HUES48 (cell line): ENCODE measurements at regions not wholly inside any gene's neighbourhood (a gene's known extent, or its start where the extent isn't known, plus 50 kb on each side); places are given as distances from the start of the nearest gene placed in this dataset.
"Not testable (repeated sequence)": the region's sequence is repeated elsewhere in the genome, so short reads cannot be mapped to it uniquely, and the experiment has no call there.

ENCODE experiments used
- H3K27ac ChIP-seq: one replicate; pipeline ENCODE4 v1.7.0; 2013; ENCODE audit warnings: low read depth, low read length, inconsistent platforms
- H3K27me3 ChIP-seq: 2 replicates; pipeline ENCODE4 v1.6.1; 2013; ENCODE audit warnings: mild to moderate bottlenecking, low read length; ENCODE audit not compliant: control insufficient read depth, insufficient read depth
- H3K36me3 ChIP-seq: 2 replicates; pipeline ENCODE4 v1.6.1; 2013; ENCODE audit warnings: low read length; ENCODE audit not compliant: control insufficient read depth, insufficient read depth
- H3K4me1 ChIP-seq: 2 replicates; pipeline ENCODE4 v1.6.1; 2013; ENCODE audit warnings: mild to moderate bottlenecking, low read length; ENCODE audit not compliant: control insufficient read depth, insufficient read depth
- H3K4me3 ChIP-seq: 2 replicates; pipeline ENCODE4 v1.5.1; 2013; ENCODE audit warnings: mild to moderate bottlenecking, low read depth, low read length
- H3K9ac ChIP-seq: 2 replicates; pipeline ENCODE4 v1.6.1; 2013; ENCODE audit warnings: mild to moderate bottlenecking, low read depth, low read length, moderate library complexity
- H3K9me3 ChIP-seq: 2 replicates; pipeline ENCODE4 v1.6.1; 2013; ENCODE audit warnings: low read length; ENCODE audit not compliant: control insufficient read depth, insufficient read depth

DNA sequence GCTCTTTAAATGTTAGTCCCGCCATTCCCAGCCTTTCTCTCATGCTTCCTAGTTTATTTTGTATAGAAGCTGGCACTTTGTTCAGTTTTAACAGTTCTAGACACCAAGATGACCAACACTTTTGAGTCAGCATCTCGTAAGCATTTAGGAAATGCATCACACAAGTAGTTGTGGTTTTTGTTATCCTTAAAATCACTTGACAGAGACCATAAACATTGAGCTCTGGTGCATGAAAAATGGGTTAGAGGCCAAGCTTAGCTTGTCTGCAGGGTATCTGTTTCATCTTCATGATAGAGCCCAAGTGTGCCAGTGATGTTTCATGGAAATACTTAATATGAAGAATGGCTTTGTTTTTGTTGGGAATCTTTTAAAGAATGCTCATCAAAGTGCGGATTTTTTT, 159.7 kb downstream of the DISP1 start:
- Histone ChIP-seq H3K9ac (no peak overlapping the region), H3K36me3 (no peaks in the 10 kb centered on the region), H3K9me3 (no peaks in the 10 kb centered on the region), H3K27ac (no peak overlapping the region), H3K4me3 (no peak overlapping the region), H3K27me3 (no peaks in the 10 kb centered on the region), H3K4me1 (no peaks in the 10 kb centered on the region)

GRCh38 chr1:222975472-222976122, 160.8 kb downstream of the DISP1 start:
- H3K9me3 ChIP-seq, result no peaks in the 10 kb centered on the region
- no peaks in the 10 kb centered on the region for H3K4me1 ChIP-seq
- H3K9ac ChIP-seq, result no peak overlapping the region
- H3K27me3 ChIP-seq, result no peaks in the 10 kb centered on the region
- H3K4me3 ChIP-seq, result no peak overlapping the region
- H3K27ac ChIP-seq, result no peak overlapping the region
- H3K36me3 ChIP-seq, result no peaks in the 10 kb centered on the region

GRCh38 chr1:222976453-222976852, 161.6 kb downstream of the DISP1 start:
- Histone ChIP-seq H3K36me3 (no peaks in the 10 kb centered on the region), H3K4me3 (no peak overlapping the region), H3K9ac (no peak overlapping the region), H3K27me3 (no peaks in the 10 kb centered on the region), H3K27ac (no peak overlapping the region), H3K9me3 (no peaks in the 10 kb centered on the region), H3K4me1 (no peaks in the 10 kb centered on the region)

DNA sequence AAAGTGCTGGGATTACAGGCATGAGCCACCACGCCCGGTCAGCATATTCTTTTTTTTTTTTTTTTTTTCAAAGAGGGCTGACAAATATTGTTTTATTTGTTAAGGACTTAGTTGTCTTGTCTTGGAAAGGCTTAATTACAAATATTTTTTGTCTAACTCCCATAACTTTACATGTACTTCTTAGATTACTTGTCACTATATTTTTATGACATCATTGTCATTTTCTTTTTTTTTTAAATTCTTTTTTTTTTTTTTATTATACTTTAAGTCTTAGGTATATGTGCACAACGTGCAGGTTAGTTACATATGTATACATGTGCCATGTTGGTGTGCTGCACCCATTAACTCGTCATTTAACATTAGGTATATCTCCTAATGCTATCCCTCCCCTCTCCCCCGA, 162.5 kb downstream of the DISP1 start:
- not testable (repeated sequence) for H3K4me1 ChIP-seq, H3K4me3 ChIP-seq, H3K9me3 ChIP-seq, H3K36me3 ChIP-seq, H3K9ac ChIP-seq, H3K27ac ChIP-seq, H3K27me3 ChIP-seq

DNA sequence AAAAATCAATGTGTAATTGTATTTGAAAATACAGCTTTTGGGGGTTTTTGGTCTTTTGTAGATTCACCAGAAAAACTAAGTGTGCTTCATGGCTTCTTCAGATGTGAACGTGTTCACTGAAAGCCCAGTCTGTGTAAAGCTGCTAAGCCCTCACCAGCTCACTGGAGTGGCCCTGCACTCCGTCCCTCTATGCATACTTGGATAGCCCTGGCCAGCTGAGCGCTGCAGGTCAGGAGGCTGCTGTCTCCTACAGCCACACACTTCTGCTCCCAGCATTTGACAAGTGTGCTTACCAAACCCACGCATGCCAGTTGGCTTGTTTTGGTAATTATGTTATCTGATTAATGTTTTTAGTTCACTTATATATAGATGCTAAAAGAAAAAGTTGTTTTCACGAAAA, 163.5 kb downstream of the TLR5 start:
- Histone ChIP-seq H3K27me3 (no peaks in the 10 kb centered on the region), H3K36me3 (no peaks in the 10 kb centered on the region), H3K4me1 (no peaks in the 10 kb centered on the region), H3K9me3 (no peaks in the 10 kb centered on the region), H3K4me3 (no peak overlapping the region), H3K9ac (no peak overlapping the region), H3K27ac (no peak overlapping the region)

- Histone ChIP-seq H3K9ac (no peak overlapping the region), H3K27ac (no peak overlapping the region), H3K27me3 (no peaks in the 10 kb centered on the region), H3K4me3 (no peak overlapping the region), H3K36me3 (no peaks in the 10 kb centered on the region), H3K9me3 (no peaks in the 10 kb centered on the region), H3K4me1 (no peaks in the 10 kb centered on the region)
Observed at GRCh38 chr1:222987674-222988076, 155.4 kb downstream of the TLR5 start.

DNA sequence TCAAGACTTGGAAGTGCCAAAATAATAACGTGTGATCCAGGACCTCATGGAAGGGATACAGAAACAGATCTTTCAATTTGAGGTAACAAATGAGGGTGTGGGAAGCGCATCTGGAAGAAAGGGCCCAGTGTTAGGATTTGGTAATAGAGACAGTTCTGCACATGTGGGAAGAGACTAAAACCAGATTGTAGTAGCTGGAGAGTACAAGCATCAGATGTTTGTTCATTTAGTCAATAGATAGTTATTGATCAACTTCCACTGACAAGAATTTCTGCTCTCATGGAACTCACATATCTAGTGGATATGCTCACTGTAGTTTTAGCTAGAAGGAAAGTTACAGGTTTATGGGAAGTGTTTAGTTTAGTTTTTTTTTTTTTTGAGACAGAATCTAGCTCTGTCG, 153.6 kb downstream of the TLR5 start:
- H3K27me3 ChIP-seq, result no peaks in the 10 kb centered on the region
- H3K4me1 ChIP-seq, result peaks cover under 1% of the 10 kb centered on the region; the same call in 1 of the 2 replicates
- H3K4me3 ChIP-seq, result no peak overlapping the region
- no peak overlapping the region for H3K9ac ChIP-seq
- H3K36me3 ChIP-seq, result no peaks in the 10 kb centered on the region
- no peaks in the 10 kb centered on the region for H3K9me3 ChIP-seq
- H3K27ac ChIP-seq, result no peak overlapping the region

DNA sequence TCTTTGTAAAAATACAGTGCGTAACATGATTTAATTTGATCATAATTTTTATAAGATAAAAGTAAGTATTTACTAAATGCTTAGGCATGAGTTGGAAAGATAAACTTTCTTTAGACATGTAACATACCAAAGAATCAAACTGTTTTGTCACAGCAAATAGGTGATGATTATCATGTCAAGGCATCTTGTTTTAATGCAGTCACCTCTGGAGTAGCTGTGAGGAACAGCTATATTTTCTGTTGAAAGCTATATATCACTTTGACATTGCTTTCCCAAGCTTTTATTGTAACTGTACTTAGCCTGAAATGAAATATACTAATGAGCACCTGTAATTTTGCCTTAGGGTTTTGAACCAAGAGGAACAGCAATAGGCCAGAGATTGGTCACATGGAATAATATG, 151.9 kb downstream of the TLR5 start:
- H3K27ac ChIP-seq, result no peak overlapping the region
- H3K9me3 ChIP-seq, result no peaks in the 10 kb centered on the region
- peaks cover 12% of the 10 kb centered on the region; the same call in 1 of the 2 replicates for H3K4me1 ChIP-seq
- no peaks in the 10 kb centered on the region for H3K36me3 ChIP-seq
- H3K27me3 ChIP-seq, result no peaks in the 10 kb centered on the region
- H3K4me3 ChIP-seq, result no peak overlapping the region
- H3K9ac ChIP-seq, result no peak overlapping the region

- no peak overlapping the region for H3K4me3 ChIP-seq
Observed at GRCh38 chr1:222991908-222992307, 151.1 kb downstream of the TLR5 start.

DNA sequence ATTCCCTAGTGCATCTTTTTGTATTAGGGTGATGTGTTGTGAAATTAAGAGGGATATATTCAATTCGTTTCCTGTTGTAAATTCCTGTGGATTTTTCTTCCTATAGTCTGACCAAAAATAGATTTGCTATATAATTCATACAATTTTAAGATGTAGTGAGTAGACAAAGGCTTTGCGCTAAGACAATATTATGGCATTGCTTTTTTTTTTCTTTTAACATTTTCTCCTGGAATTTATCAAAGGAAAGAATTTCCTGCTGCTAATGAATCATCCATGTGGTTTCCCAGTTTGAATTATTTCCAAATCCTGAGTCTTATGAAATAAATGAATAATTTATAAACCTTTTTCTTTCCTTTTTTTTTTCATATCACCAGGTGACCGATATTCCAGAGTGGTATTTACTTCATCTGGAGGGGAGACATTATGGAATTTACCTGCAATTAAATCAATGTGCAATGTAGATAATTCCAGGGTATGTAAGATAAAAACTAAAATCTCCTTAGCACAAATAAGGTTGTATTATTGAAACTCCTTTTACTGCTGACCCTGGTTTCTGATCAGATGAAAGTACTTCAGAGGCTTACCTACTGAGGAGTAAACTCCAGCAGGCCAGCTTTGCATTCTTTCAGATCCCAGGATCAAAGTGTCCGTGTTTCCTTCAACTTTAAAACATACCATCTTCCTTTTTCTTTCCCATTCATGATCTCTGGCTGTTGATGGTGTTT, 148.4 kb downstream of the TLR5 start:
- Histone ChIP-seq H3K36me3 (no peaks in the 10 kb centered on the region), H3K4me3 (no peak overlapping the region), H3K27ac (peak overlapping the region; percentile 43), H3K4me1 (peaks cover 12% of the 10 kb centered on the region; the same call in 1 of the 2 replicates), H3K9me3 (no peaks in the 10 kb centered on the region), H3K9ac (no peak overlapping the region), H3K27me3 (no peaks in the 10 kb centered on the region)

More at GRCh38 chr1:222991908-222992307, 151.1 kb downstream of the TLR5 start:
- Histone ChIP-seq H3K27ac (no peak overlapping the region), H3K9me3 (no peaks in the 10 kb centered on the region), H3K4me1 (peaks cover 12% of the 10 kb centered on the region; the same call in 1 of the 2 replicates), H3K9ac (no peak overlapping the region), H3K27me3 (no peaks in the 10 kb centered on the region), H3K36me3 (no peaks in the 10 kb centered on the region)

- Histone ChIP-seq H3K27me3 (0 out of 2 replicates have a peak, but pooled peaks cover 2% of the 10 kb centered on the region), H3K9ac (no peak overlapping the region), H3K4me3 (no peak overlapping the region), H3K4me1 (peaks cover 12% of the 10 kb centered on the region; the same call in 1 of the 2 replicates), H3K9me3 (no peaks in the 10 kb centered on the region), H3K36me3 (no peaks in the 10 kb centered on the region), H3K27ac (peak overlapping the region; percentile 43)
Observed at GRCh38 chr1:222995236-222995580, 147.8 kb downstream of the TLR5 start.
